Karpas-422 (cell line): ENCODE measurements at regions not wholly inside any gene's neighbourhood (a gene's known extent, or its start where the extent isn't known, plus 50 kb on each side); places are given as distances from the start of the nearest gene placed in this dataset.

Experiments
- DNase-seq: peaks from one replicate; pipeline ENCODE4 v3.0.0-alpha.2; 2015
- H2AFZ ChIP-seq: fragments of 200-600 bp; sonication (generic); 2 replicates; pipeline ENCODE4 v1.6.1; 2014; ENCODE audit warnings: antibody characterized with exemption, low read length, mixed read lengths
- H3K27ac ChIP-seq: fragments of 200-600 bp; sonication (generic); 2 replicates; pipeline ENCODE4 v1.5.1; 2014; ENCODE audit warnings: mild to moderate bottlenecking, low read length, moderate library complexity
- H3K27me3 ChIP-seq: fragments of 200-600 bp; sonication (generic); 2 replicates; pipeline ENCODE4 v1.6.1; 2014; ENCODE audit warnings: low read length, mixed read lengths
- H3K36me3 ChIP-seq: fragments of 200-600 bp; sonication (generic); 2 replicates; pipeline ENCODE4 v1.6.1; 2014; ENCODE audit warnings: low read length, mixed read lengths; ENCODE audit not compliant: insufficient read depth
- H3K4me1 ChIP-seq: fragments of 200-600 bp; sonication (generic); 2 replicates; pipeline ENCODE4 v1.6.1; 2014; ENCODE audit warnings: mild to moderate bottlenecking, low read length, mixed read lengths
- H3K4me2 ChIP-seq: fragments of 200-600 bp; sonication (generic); 2 replicates; pipeline ENCODE4 v1.6.1; 2014; ENCODE audit warnings: low read length, low read depth, mild to moderate bottlenecking; ENCODE audit not compliant: poor library complexity, severe bottlenecking
- H3K4me3 ChIP-seq: fragments of 200-600 bp; sonication (generic); 2 replicates; pipeline ENCODE4 v1.5.1; 2014; ENCODE audit warnings: mild to moderate bottlenecking, antibody characterized with exemption, low read length, mixed read lengths
- H3K79me2 ChIP-seq: fragments of 200-600 bp; sonication (generic); 2 replicates; pipeline ENCODE4 v1.6.1; 2014; ENCODE audit warnings: mild to moderate bottlenecking, low read length, mixed read lengths
- H3K9ac ChIP-seq: fragments of 200-600 bp; sonication (generic); 2 replicates; pipeline ENCODE4 v1.6.0; 2014; ENCODE audit warnings: low read length
- H3K9me2 ChIP-seq: fragments of 200-600 bp; sonication (generic), shearing (Covaris generic); replicated peaks from 2 replicates; pipeline ENCODE4 v1.6.0; 2014; ENCODE audit warnings: mild to moderate bottlenecking, low read length, moderate library complexity; ENCODE audit not compliant: insufficient read depth
- H3K9me3 ChIP-seq: fragments of 300-700, 200-600 bp; sonication (generic); 2 replicates; pipeline ENCODE4 v1.6.1; 2014; ENCODE audit warnings: low read length, mixed read lengths
- H4K20me1 ChIP-seq: fragments of 200-600 bp; sonication (generic); 2 replicates; pipeline ENCODE4 v1.6.1; 2014; ENCODE audit warnings: mild to moderate bottlenecking, antibody characterized with exemption, low read length, low read depth; ENCODE audit not compliant: insufficient read depth

GRCh38 chr12:91778091-91778832 is 367.4 kb downstream of the BTG1 start:
- no peak overlapping the region for H3K9ac ChIP-seq
- no peak overlapping the region for H3K27ac ChIP-seq
- no peaks in the 10 kb centered on the region for H3K27me3 ChIP-seq
- H2AFZ ChIP-seq = no peak overlapping the region
- H3K4me1 ChIP-seq = no peaks in the 10 kb centered on the region
- H4K20me1 ChIP-seq = no peaks in the 10 kb centered on the region
- no peak for DNase-seq
- H3K4me2 ChIP-seq = no peak overlapping the region
- no peaks in the 10 kb centered on the region for H3K9me2 ChIP-seq
- no peak overlapping the region for H3K4me3 ChIP-seq
- no peaks in the 10 kb centered on the region for H3K9me3 ChIP-seq
- H3K36me3 ChIP-seq = no peaks in the 10 kb centered on the region
- H3K79me2 ChIP-seq = no peaks in the 10 kb centered on the region

- Histone ChIP-seq H3K4me2 (no peak overlapping the region), H3K9ac (no peak overlapping the region), H2AFZ (no peak overlapping the region), H3K79me2 (no peaks in the 10 kb centered on the region), H3K27me3 (no peaks in the 10 kb centered on the region), H3K36me3 (no peaks in the 10 kb centered on the region), H3K9me3 (no peaks in the 10 kb centered on the region), H4K20me1 (no peaks in the 10 kb centered on the region), H3K27ac (no peak overlapping the region), H3K9me2 (no peaks in the 10 kb centered on the region), H3K4me3 (no peak overlapping the region), H3K4me1 (no peaks in the 10 kb centered on the region)
- no peak for DNase-seq
Measured at GRCh38 chr12:91777268-91777992, 368.2 kb downstream of the BTG1 start.

GRCh38 chr12:91774434-91774921 is 371.2 kb downstream of the BTG1 start:
- no peaks in the 10 kb centered on the region for H3K9me2 ChIP-seq
- no peak overlapping the region for H3K27ac ChIP-seq
- H2AFZ ChIP-seq = no peak overlapping the region
- H3K36me3 ChIP-seq = no peaks in the 10 kb centered on the region
- no peaks in the 10 kb centered on the region for H3K4me1 ChIP-seq
- no peak overlapping the region for H3K4me3 ChIP-seq
- H3K27me3 ChIP-seq = no peaks in the 10 kb centered on the region
- no peaks in the 10 kb centered on the region for H3K9me3 ChIP-seq
- no peak overlapping the region for H3K4me2 ChIP-seq
- no peak for DNase-seq
- H3K79me2 ChIP-seq = no peaks in the 10 kb centered on the region
- no peaks in the 10 kb centered on the region for H4K20me1 ChIP-seq
- no peak overlapping the region for H3K9ac ChIP-seq

GRCh38 chr12:91773749-91774429 is 371.8 kb downstream of the BTG1 start:
- Histone ChIP-seq H3K36me3 (no peaks in the 10 kb centered on the region), H3K9me3 (no peaks in the 10 kb centered on the region)

DNA sequence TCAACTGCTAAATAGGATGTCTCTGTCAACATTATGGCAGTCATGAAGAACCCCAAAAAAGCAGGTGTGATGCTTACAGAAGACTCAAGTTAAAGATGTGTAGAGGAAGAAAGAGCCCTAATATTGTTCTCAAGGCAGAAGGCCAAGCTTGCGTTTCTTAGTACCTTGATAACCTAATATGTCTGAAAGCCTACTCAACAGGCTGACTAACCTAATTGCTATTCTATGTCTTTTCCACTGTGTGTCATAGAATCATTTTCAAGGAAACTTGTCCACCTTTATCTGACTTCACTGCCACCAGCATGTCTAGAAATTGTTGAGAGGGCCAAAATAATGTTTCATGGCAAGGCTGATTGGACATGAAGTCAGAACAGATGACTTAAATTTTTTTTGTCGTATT is 373.2 kb downstream of the BTG1 start:
- H3K27ac ChIP-seq = no peak overlapping the region

More at GRCh38 chr12:91773749-91774429, 371.8 kb downstream of the BTG1 start:
- Histone ChIP-seq H3K27me3 (no peaks in the 10 kb centered on the region), H3K9me2 (no peaks in the 10 kb centered on the region), H3K27ac (no peak overlapping the region), H4K20me1 (no peaks in the 10 kb centered on the region), H2AFZ (no peak overlapping the region), H3K4me1 (no peaks in the 10 kb centered on the region), H3K79me2 (no peaks in the 10 kb centered on the region), H3K4me3 (no peak overlapping the region), H3K4me2 (no peak overlapping the region), H3K9ac (no peak overlapping the region)
- no peak for DNase-seq

GRCh38 chr12:91769736-91770135 is 375.9 kb downstream of the BTG1 start:
- Histone ChIP-seq H2AFZ (no peak overlapping the region), H3K79me2 (no peaks in the 10 kb centered on the region), H3K36me3 (no peaks in the 10 kb centered on the region), H3K9ac (no peak overlapping the region), H3K9me3 (no peaks in the 10 kb centered on the region), H3K9me2 (no peaks in the 10 kb centered on the region), H4K20me1 (no peaks in the 10 kb centered on the region), H3K27me3 (no peaks in the 10 kb centered on the region), H3K4me2 (no peak overlapping the region), H3K4me3 (no peak overlapping the region), H3K4me1 (no peaks in the 10 kb centered on the region), H3K27ac (no peak overlapping the region)
- DNase-seq = no peak

More for the DNA sequence above, 373.2 kb downstream of the BTG1 start:
- no peak overlapping the region for H3K9ac ChIP-seq
- H3K4me1 ChIP-seq = no peaks in the 10 kb centered on the region
- no peaks in the 10 kb centered on the region for H3K36me3 ChIP-seq
- DNase-seq = no peak
- H3K4me2 ChIP-seq = no peak overlapping the region
- no peak overlapping the region for H2AFZ ChIP-seq
- no peak overlapping the region for H3K4me3 ChIP-seq
- no peaks in the 10 kb centered on the region for H3K79me2 ChIP-seq
- H3K27me3 ChIP-seq = no peaks in the 10 kb centered on the region
- H3K9me2 ChIP-seq = no peaks in the 10 kb centered on the region
- H3K9me3 ChIP-seq = no peaks in the 10 kb centered on the region
- H4K20me1 ChIP-seq = no peaks in the 10 kb centered on the region

DNA sequence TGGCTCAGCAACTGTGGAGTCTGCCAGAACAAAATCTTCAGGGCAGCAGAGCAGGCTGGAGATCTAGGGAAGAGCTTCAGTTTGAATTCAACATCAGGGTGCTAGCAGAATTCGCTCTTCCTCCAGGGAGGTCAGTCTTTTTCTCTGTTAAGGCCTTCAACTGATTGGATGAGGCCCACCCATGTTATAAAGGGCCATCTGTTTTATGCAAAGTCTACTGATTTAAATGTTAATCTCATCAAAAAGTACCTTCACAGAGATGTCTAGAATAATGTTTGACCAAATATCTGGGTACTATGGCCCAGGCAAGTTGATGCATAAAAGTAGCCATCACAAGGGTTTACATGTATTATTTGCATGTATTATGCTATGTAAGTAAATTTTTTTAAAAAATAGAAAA is 378.4 kb downstream of the BTG1 start:
- H4K20me1 ChIP-seq = no peaks in the 10 kb centered on the region
- H3K4me1 ChIP-seq = no peaks in the 10 kb centered on the region
- no peak overlapping the region for H3K4me3 ChIP-seq
- no peak overlapping the region for H3K4me2 ChIP-seq
- H3K27me3 ChIP-seq = no peaks in the 10 kb centered on the region
- no peak overlapping the region for H2AFZ ChIP-seq
- H3K9me2 ChIP-seq = no peaks in the 10 kb centered on the region
- H3K9ac ChIP-seq = no peak overlapping the region
- no peak overlapping the region for H3K27ac ChIP-seq
- no peaks in the 10 kb centered on the region for H3K79me2 ChIP-seq
- DNase-seq = no peak
- no peaks in the 10 kb centered on the region for H3K9me3 ChIP-seq
- no peaks in the 10 kb centered on the region for H3K36me3 ChIP-seq

DNA sequence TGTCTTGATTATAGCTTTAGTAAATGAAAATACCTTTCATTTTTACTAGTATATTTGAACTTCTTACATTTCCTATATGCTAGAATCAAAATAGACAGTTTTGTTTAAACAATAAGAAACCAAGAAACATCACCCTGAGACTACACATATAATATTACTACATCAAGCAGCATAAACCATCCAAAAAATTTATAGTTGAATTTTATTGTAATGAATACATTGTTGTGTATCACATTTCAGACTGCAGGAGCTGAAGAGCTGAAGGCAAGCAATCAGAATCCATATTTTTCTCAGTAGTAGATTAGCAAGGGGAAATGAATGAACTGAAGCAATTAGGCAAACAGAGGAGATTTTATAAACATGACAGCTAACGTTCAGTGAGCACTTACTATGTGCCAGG is 379.2 kb downstream of the BTG1 start:
- Histone ChIP-seq H3K36me3 (no peaks in the 10 kb centered on the region), H3K27ac (no peak overlapping the region), H2AFZ (no peak overlapping the region), H3K79me2 (no peaks in the 10 kb centered on the region), H3K9me2 (no peaks in the 10 kb centered on the region), H3K27me3 (no peaks in the 10 kb centered on the region), H3K9ac (no peak overlapping the region), H3K4me1 (no peaks in the 10 kb centered on the region), H3K4me2 (no peak overlapping the region), H4K20me1 (no peaks in the 10 kb centered on the region), H3K9me3 (no peaks in the 10 kb centered on the region), H3K4me3 (no peak overlapping the region)
- DNase-seq = no peak
